ENCODE measurements at regions not wholly inside any gene's neighbourhood (a gene's known extent, or its start where the extent isn't known, plus 50 kb on each side); places are given as distances from the start of the nearest gene placed in this dataset.

DNA sequence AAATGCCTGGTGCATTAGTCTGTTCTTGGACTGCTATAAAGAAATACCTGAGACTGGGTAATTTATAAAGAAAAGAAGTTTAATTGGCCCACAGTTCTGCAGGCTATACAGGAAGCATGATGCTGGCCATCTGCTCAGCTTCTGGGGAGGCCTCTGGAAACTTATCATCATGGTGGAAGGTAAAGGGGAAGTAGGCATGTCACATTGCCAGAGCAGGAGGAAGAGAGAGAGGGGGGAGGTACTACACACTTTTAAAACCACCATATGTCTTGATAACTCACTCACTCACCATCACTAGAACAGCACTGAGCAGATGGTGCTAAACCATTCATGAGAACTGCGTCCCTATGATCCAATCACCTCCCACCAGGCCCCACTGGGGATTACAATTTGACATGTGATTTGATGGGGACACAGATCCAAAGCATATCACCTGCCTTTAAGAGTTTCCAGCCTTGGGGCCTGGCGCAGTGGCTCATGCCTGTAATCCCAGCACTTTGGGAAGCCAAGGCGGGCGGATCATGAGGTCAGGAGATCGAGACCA, 219.0 kb downstream of the KATNAL1 start:
- Histone ChIP-seq H3K27ac (ENCODE audit: low read depth, low read length, poor library complexity, severe bottlenecking) (no peak overlapping the region), H3K36me3 (ENCODE audit: insufficient read depth, low read length) (no peaks in the 10 kb centered on the region), H2AFZ (ENCODE audit: low read length) (no peak overlapping the region), H3K4me2 (ENCODE audit: low read length) (no peak overlapping the region), H3K9me2 (ENCODE audit: insufficient read depth, low read length) (no peaks in the 10 kb centered on the region), H3K4me1 (ENCODE audit: insufficient read depth, low read length, poor library complexity, severe bottlenecking) (no peaks in the 10 kb centered on the region), H3K9me3 (ENCODE audit: low read length) (peaks cover 10% of the 10 kb centered on the region), H3K79me2 (ENCODE audit: insufficient read depth, low read depth, low read length) (no peaks in the 10 kb centered on the region), H3K4me3 (ENCODE audit: low read depth, low read length, poor library complexity, severe bottlenecking) (no peak overlapping the region), H4K20me1 (ENCODE audit: insufficient read depth, low read length) (no peaks in the 10 kb centered on the region)
- CTCF ChIA-PET (ENCODE audit: unreplicated experiment) = no interaction called here
- POLR2A ChIA-PET = no interaction called here
- DNase-seq (ENCODE audit: low spot score) = no peak
- no TSS peak for BruUV-seq (replicated peaks)
- TF ChIP-seq, protein P1, sequence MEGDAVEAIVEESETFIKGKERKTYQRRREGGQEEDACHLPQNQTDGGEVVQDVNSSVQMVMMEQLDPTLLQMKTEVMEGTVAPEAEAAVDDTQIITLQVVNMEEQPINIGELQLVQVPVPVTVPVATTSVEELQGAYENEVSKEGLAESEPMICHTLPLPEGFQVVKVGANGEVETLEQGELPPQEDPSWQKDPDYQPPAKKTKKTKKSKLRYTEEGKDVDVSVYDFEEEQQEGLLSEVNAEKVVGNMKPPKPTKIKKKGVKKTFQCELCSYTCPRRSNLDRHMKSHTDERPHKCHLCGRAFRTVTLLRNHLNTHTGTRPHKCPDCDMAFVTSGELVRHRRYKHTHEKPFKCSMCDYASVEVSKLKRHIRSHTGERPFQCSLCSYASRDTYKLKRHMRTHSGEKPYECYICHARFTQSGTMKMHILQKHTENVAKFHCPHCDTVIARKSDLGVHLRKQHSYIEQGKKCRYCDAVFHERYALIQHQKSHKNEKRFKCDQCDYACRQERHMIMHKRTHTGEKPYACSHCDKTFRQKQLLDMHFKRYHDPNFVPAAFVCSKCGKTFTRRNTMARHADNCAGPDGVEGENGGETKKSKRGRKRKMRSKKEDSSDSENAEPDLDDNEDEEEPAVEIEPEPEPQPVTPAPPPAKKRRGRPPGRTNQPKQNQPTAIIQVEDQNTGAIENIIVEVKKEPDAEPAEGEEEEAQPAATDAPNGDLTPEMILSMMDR (conservative IDR thresholded peaks at IDR 0.05; ENCODE audit: low read length) = no peak
- no peak for TF ChIP-seq EZH2phosphoT487 (IDR thresholded peaks at IDR 0.05; ENCODE audit: borderline replicate concordance, low read depth, low read length)
- intact Hi-C loops (cut with micrococcal nuclease; ENCODE audit: unreplicated experiment) = no loop called here

DNA sequence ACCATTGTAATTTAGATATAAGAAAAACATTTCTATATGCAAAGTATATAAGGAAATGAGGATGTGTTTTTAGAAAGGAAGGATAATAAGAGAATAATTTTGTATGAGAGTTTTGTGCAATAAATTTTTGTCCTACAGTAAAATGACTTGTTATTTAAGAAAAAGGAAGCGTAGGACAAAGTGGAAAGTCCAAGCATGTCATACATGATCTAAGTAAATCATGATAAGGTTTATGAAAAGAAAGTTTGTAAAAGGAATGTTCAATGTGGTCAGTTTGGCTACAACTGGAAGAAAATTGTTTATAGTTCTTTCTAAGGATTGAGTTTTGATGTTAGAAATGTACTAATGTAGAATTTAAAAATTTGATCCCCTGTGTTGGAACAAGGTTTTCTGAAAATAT, 222.3 kb downstream of the KATNAL1 start:
- Histone ChIP-seq H3K4me3 (ENCODE audit: low read depth, low read length, poor library complexity, severe bottlenecking) (no peak overlapping the region), H3K36me3 (ENCODE audit: insufficient read depth, low read length) (no peaks in the 10 kb centered on the region), H4K20me1 (ENCODE audit: insufficient read depth, low read length) (no peaks in the 10 kb centered on the region), H3K27ac (ENCODE audit: low read depth, low read length, poor library complexity, severe bottlenecking) (no peak overlapping the region), H3K9me2 (ENCODE audit: insufficient read depth, low read length) (no peaks in the 10 kb centered on the region), H3K79me2 (ENCODE audit: insufficient read depth, low read depth, low read length) (no peaks in the 10 kb centered on the region), H3K4me1 (ENCODE audit: insufficient read depth, low read length, poor library complexity, severe bottlenecking) (no peaks in the 10 kb centered on the region), H3K9me3 (ENCODE audit: low read length) (peaks cover 10% of the 10 kb centered on the region), H2AFZ (ENCODE audit: low read length) (no peak overlapping the region), H3K4me2 (ENCODE audit: low read length) (no peak overlapping the region)
- TF ChIP-seq, protein P1 (conservative IDR thresholded peaks at IDR 0.05; ENCODE audit: low read length) = no peak
- no peak for TF ChIP-seq EZH2phosphoT487 (IDR thresholded peaks at IDR 0.05; ENCODE audit: borderline replicate concordance, low read depth, low read length)
- DNase-seq (ENCODE audit: low spot score) = no peak
- BruUV-seq (replicated peaks) = no TSS peak
- CTCF ChIA-PET (ENCODE audit: unreplicated experiment) = interaction anchor here (0.6 kb wide), 1 partner anchor 406 kb away, joined by 3 read pairs; no protein-coding TSS in a partner anchor
- intact Hi-C loops (cut with micrococcal nuclease; ENCODE audit: unreplicated experiment) = no loop called here
- POLR2A ChIA-PET = no interaction called here

DNA sequence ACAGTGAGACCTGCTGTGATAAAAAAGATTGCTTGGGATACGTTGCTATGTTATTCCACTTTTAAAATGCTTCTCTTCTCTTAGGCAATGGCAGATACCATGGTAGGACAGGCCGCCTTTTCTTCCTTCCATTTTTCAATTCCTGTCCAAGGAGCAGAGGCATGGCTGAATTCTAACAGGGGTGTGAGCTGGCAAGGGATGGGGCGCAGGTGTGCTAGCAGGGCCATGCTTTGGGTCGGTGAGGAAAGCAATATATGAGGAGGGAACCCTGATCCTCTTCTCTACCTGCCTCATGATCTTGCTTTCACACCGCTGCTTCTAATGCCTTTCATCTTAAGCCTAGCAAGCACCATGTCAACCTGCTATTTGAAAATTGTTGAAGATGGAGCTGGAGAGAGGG, 225.0 kb downstream of the KATNAL1 start:
- POLR2A ChIA-PET = no interaction called here
- CTCF ChIA-PET (ENCODE audit: unreplicated experiment) = no interaction called here
- Histone ChIP-seq H3K9me2 (ENCODE audit: insufficient read depth, low read length) (no peaks in the 10 kb centered on the region), H3K27ac (ENCODE audit: low read depth, low read length, poor library complexity, severe bottlenecking) (no peak overlapping the region), H2AFZ (ENCODE audit: low read length) (no peak overlapping the region), H3K4me1 (ENCODE audit: insufficient read depth, low read length, poor library complexity, severe bottlenecking) (no peaks in the 10 kb centered on the region), H3K9me3 (ENCODE audit: low read length) (peaks cover 10% of the 10 kb centered on the region), H3K36me3 (ENCODE audit: insufficient read depth, low read length) (no peaks in the 10 kb centered on the region), H3K79me2 (ENCODE audit: insufficient read depth, low read depth, low read length) (no peaks in the 10 kb centered on the region), H3K4me3 (ENCODE audit: low read depth, low read length, poor library complexity, severe bottlenecking) (no peak overlapping the region), H3K4me2 (ENCODE audit: low read length) (no peak overlapping the region), H4K20me1 (ENCODE audit: insufficient read depth, low read length) (no peaks in the 10 kb centered on the region)
- TF ChIP-seq, protein P1 (conservative IDR thresholded peaks at IDR 0.05; ENCODE audit: low read length) = no peak
- TF ChIP-seq EZH2phosphoT487 (IDR thresholded peaks at IDR 0.05; ENCODE audit: borderline replicate concordance, low read depth, low read length) = no peak
- intact Hi-C loops (cut with micrococcal nuclease; ENCODE audit: unreplicated experiment) = no loop called here
- DNase-seq (ENCODE audit: low spot score) = no peak
- BruUV-seq (replicated peaks) = no TSS peak

Data from OCI-LY7 (cell line).